C4-2B (cell line): ENCODE measurements at regions not wholly inside any gene's neighbourhood (a gene's known extent, or its start where the extent isn't known, plus 50 kb on each side); places are given as distances from the start of the nearest gene placed in this dataset.

Source experiments
- ZFX ChIP-seq: fragments of 450-650 bp; IDR thresholded peaks from 2 replicates; pipeline ENCODE4 v1.6.1; 2017
- TF ChIP-seq, protein P1 (sequence below): fragments of 450-650 bp; conservative IDR thresholded peaks from 2 replicates; pipeline ENCODE4 v1.5.1; 2017; ENCODE audit warnings: mild to moderate bottlenecking

DNA sequence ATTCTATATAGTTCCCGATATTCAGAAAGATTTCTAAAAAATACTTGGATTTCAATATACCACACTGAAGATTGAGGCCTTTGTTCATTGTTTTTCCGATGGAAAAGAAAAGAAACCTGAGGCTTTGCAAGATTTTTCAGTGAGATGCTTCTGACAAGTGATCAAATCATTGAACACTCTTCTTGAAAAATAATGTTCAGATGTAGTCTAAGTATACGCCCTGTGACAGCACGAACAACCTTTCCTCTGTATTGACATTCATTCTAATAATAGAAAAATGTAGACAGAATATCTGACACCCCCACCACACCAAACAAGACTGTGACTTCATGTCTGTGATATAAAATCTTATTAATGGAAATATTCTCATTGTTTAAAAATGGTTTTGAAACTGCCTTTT, 650.7 kb upstream of the KLHL1 start:
- TF ChIP-seq, protein P1, sequence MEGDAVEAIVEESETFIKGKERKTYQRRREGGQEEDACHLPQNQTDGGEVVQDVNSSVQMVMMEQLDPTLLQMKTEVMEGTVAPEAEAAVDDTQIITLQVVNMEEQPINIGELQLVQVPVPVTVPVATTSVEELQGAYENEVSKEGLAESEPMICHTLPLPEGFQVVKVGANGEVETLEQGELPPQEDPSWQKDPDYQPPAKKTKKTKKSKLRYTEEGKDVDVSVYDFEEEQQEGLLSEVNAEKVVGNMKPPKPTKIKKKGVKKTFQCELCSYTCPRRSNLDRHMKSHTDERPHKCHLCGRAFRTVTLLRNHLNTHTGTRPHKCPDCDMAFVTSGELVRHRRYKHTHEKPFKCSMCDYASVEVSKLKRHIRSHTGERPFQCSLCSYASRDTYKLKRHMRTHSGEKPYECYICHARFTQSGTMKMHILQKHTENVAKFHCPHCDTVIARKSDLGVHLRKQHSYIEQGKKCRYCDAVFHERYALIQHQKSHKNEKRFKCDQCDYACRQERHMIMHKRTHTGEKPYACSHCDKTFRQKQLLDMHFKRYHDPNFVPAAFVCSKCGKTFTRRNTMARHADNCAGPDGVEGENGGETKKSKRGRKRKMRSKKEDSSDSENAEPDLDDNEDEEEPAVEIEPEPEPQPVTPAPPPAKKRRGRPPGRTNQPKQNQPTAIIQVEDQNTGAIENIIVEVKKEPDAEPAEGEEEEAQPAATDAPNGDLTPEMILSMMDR, result no peak
- no peak for TF ChIP-seq ZFX
